C4-2B (cell line): ENCODE measurements at regions not wholly inside any gene's neighbourhood (a gene's known extent, or its start where the extent isn't known, plus 50 kb on each side); places are given as distances from the start of the nearest gene placed in this dataset.

Experiments used
- H3K27ac ChIP-seq: fragments of 450-650 bp; 2 replicates; pipeline ENCODE4 v1.5.1; 2017
- CTCF ChIP-seq: fragments of 450-650 bp; conservative IDR thresholded peaks from 2 replicates; pipeline ENCODE4 v1.5.1; 2017; ENCODE audit warnings: mild to moderate bottlenecking
- ZFX ChIP-seq: fragments of 450-650 bp; IDR thresholded peaks from 2 replicates; pipeline ENCODE4 v1.6.1; 2017

GRCh38 chr4:18980516-18981233 is 959.1 kb upstream of the LCORL start:
- no peak for TF ChIP-seq ZFX
- TF ChIP-seq CTCF, result no peak
- no peak overlapping the region for H3K27ac ChIP-seq

- H3K27ac ChIP-seq, result no peak overlapping the region
- no peak for TF ChIP-seq ZFX
- no peak for TF ChIP-seq CTCF
Measured at GRCh38 chr4:18976884-18977283, 955.3 kb upstream of the LCORL start.

- peak; percentile 14 for TF ChIP-seq CTCF
- no peak for TF ChIP-seq ZFX
- H3K27ac ChIP-seq, result no peak overlapping the region
Measured at GRCh38 chr4:18975916-18976808, 954.6 kb upstream of the LCORL start.

- no peak for TF ChIP-seq ZFX
- TF ChIP-seq CTCF, result no peak
- no peak overlapping the region for H3K27ac ChIP-seq
Measured at GRCh38 chr4:18973296-18973695, 951.7 kb upstream of the LCORL start.

GRCh38 chr4:18961879-18962278 is 940.3 kb upstream of the LCORL start:
- no peak overlapping the region for H3K27ac ChIP-seq
- TF ChIP-seq ZFX (no peak), CTCF (no peak)

GRCh38 chr4:18961266-18961665 is 939.7 kb upstream of the LCORL start:
- no peak for TF ChIP-seq ZFX
- no peak overlapping the region for H3K27ac ChIP-seq

- TF ChIP-seq ZFX (no peak), CTCF (no peak)
- H3K27ac ChIP-seq, result no peak overlapping the region
Measured at GRCh38 chr4:18957716-18958115, 936.2 kb upstream of the LCORL start.
